Chondrocyte (in vitro differentiated cells): ENCODE measurements at regions not wholly inside any gene's neighbourhood (a gene's known extent, or its start where the extent isn't known, plus 50 kb on each side); places are given as distances from the start of the nearest gene placed in this dataset.

Experiments
- DNase-seq: peaks from one replicate; pipeline ENCODE4 v3.0.0; 2021; ENCODE audit warnings: mixed read lengths, low spot score
- H3K27ac Mint-ChIP-seq: one replicate; pipeline ENCODE4 v1.8.0; 2021; ENCODE audit warnings: mild to moderate bottlenecking, moderate library complexity, mixed read lengths; ENCODE audit not compliant: unreplicated experiment
- H3K27me3 Mint-ChIP-seq: 2 replicates; pipeline ENCODE4 v1.8.0; 2021; ENCODE audit warnings: low read depth, mixed read lengths
- H3K36me3 Mint-ChIP-seq: 2 replicates; pipeline ENCODE4 v1.8.0; 2021; ENCODE audit warnings: low read depth, mixed read lengths
- H3K4me1 Mint-ChIP-seq: 2 replicates; pipeline ENCODE4 v1.8.0; 2021; ENCODE audit warnings: low read depth, mild to moderate bottlenecking, mixed read lengths
- H3K4me3 Mint-ChIP-seq: one replicate; pipeline ENCODE4 v1.8.0; 2021; ENCODE audit warnings: mild to moderate bottlenecking, moderate library complexity, mixed read lengths; ENCODE audit not compliant: unreplicated experiment
- H3K9me3 Mint-ChIP-seq: 2 replicates; pipeline ENCODE4 v1.8.0; 2021; ENCODE audit warnings: low read depth, mixed read lengths
- CTCF ChIP-seq: fragments of 200-600 bp; sonication (generic); IDR thresholded peaks from 2 replicates; pipeline ENCODE4 v1.5.0; 2021; ENCODE audit warnings: antibody characterized with exemption, mild to moderate bottlenecking, moderate library complexity

GRCh38 chrX:98637451-98637850 is 1753.7 kb downstream of the RPA4 start:
- peaks cover 7% of the 10 kb centered on the region for H3K36me3 Mint-ChIP-seq
- H3K4me1 Mint-ChIP-seq: no peaks in the 10 kb centered on the region
- no peak for DNase-seq
- H3K9me3 Mint-ChIP-seq: peaks cover 41% of the 10 kb centered on the region
- H3K27me3 Mint-ChIP-seq: no peaks in the 10 kb centered on the region
- no peak overlapping the region for H3K27ac Mint-ChIP-seq
- TF ChIP-seq CTCF: no peak
- H3K4me3 Mint-ChIP-seq: no peak overlapping the region

- H3K4me1 Mint-ChIP-seq: peaks cover 3% of the 10 kb centered on the region
These were observed 1762.6 kb downstream of the RPA4 start for GRCh38 chrX:98646351-98646750.

GRCh38 chrX:98654565-98654964 is 1755.5 kb downstream of the PCDH19 start:
- no peak for TF ChIP-seq CTCF

More at GRCh38 chrX:98646351-98646750, 1762.6 kb downstream of the RPA4 start:
- no peak for DNase-seq
- Mint-ChIP-seq H3K27ac (no peak overlapping the region), H3K9me3 (no peaks in the 10 kb centered on the region), H3K36me3 (peaks cover 3% of the 10 kb centered on the region), H3K27me3 (no peaks in the 10 kb centered on the region), H3K4me3 (no peak overlapping the region)
- no peak for TF ChIP-seq CTCF

More at GRCh38 chrX:98654565-98654964, 1755.5 kb downstream of the PCDH19 start:
- Mint-ChIP-seq H3K36me3 (no peaks in the 10 kb centered on the region), H3K27ac (no peak overlapping the region), H3K27me3 (no peaks in the 10 kb centered on the region), H3K4me1 (no peaks in the 10 kb centered on the region), H3K4me3 (no peak overlapping the region), H3K9me3 (peaks cover 4% of the 10 kb centered on the region)
- DNase-seq: no peak
